SJSA1 (cell line): ENCODE measurements at regions not wholly inside any gene's neighbourhood (a gene's known extent, or its start where the extent isn't known, plus 50 kb on each side); places are given as distances from the start of the nearest gene placed in this dataset.

ENCODE experiments used
- DNase-seq, 2 experiments: peaks; one replicate each; pipeline ENCODE4 v3.0.0-alpha.2; 2015 to 2020; ENCODE audit warnings: low spot score in 2 of 2, low read depth in 1 of 2
- H3K27ac ChIP-seq: fragments of 250-450 bp; sonication (Bioruptor Pico); 2 replicates; pipeline ENCODE4 v1.5.1; 2020; ENCODE audit warnings: mild to moderate bottlenecking, moderate library complexity
- H3K27me3 ChIP-seq: fragments of 250-450 bp; sonication (Bioruptor Pico); replicated peaks from 2 replicates; pipeline ENCODE4 v1.5.1; 2020; ENCODE audit warnings: mild to moderate bottlenecking, moderate library complexity
- H3K36me3 ChIP-seq: fragments of 250-450 bp; sonication (Bioruptor Pico); 2 replicates; pipeline ENCODE4 v1.5.1; 2020; ENCODE audit warnings: mild to moderate bottlenecking
- H3K4me1 ChIP-seq: fragments of 250-450 bp; sonication (Bioruptor Pico); replicated peaks from 2 replicates; pipeline ENCODE4 v1.6.1; 2021; ENCODE audit warnings: mild to moderate bottlenecking
- H3K4me3 ChIP-seq: fragments of 250-450 bp; sonication (Bioruptor Pico); 2 replicates; pipeline ENCODE4 v1.5.1; 2020; ENCODE audit warnings: mild to moderate bottlenecking
- H3K9me3 ChIP-seq: fragments of 250-450 bp; sonication (Bioruptor Pico); replicated peaks from 2 replicates; pipeline ENCODE4 v1.5.1; 2020; ENCODE audit warnings: mild to moderate bottlenecking

GRCh38 chr3:146953511-146953981 lies 348.4 kb upstream of the PLSCR5 start:
- Histone ChIP-seq H3K4me3 (no peak overlapping the region), H3K9me3 (no peaks in the 10 kb centered on the region), H3K4me1 (no peaks in the 10 kb centered on the region), H3K36me3 (no peaks in the 10 kb centered on the region), H3K27ac (no peak overlapping the region), H3K27me3 (no peaks in the 10 kb centered on the region)
- DNase-seq = no peak

- H3K4me3 ChIP-seq = no peak overlapping the region
- H3K27ac ChIP-seq = no peak overlapping the region
- H3K4me1 ChIP-seq = no peaks in the 10 kb centered on the region
- H3K27me3 ChIP-seq = no peaks in the 10 kb centered on the region
- DNase-seq = no peak
- no peaks in the 10 kb centered on the region for H3K9me3 ChIP-seq
- H3K36me3 ChIP-seq = no peaks in the 10 kb centered on the region
Observed at GRCh38 chr3:146948985-146949384, 343.8 kb upstream of the PLSCR5 start.

GRCh38 chr3:146948186-146948585 lies 343.0 kb upstream of the PLSCR5 start:
- H3K9me3 ChIP-seq = no peaks in the 10 kb centered on the region

GRCh38 chr3:146929696-146930095 lies 324.6 kb upstream of the PLSCR5 start:
- no peaks in the 10 kb centered on the region for H3K4me1 ChIP-seq
- H3K27ac ChIP-seq = no peak overlapping the region
- H3K36me3 ChIP-seq = no peaks in the 10 kb centered on the region
- no peak overlapping the region for H3K4me3 ChIP-seq
- H3K27me3 ChIP-seq = no peaks in the 10 kb centered on the region
- no peak for DNase-seq
- H3K9me3 ChIP-seq = no peaks in the 10 kb centered on the region

More at GRCh38 chr3:146948186-146948585, 343.0 kb upstream of the PLSCR5 start:
- Histone ChIP-seq H3K27ac (no peak overlapping the region), H3K4me3 (no peak overlapping the region), H3K36me3 (no peaks in the 10 kb centered on the region), H3K4me1 (no peaks in the 10 kb centered on the region), H3K27me3 (no peaks in the 10 kb centered on the region)
- no peak for DNase-seq

- no peak for DNase-seq
- H3K4me1 ChIP-seq = no peaks in the 10 kb centered on the region
- no peaks in the 10 kb centered on the region for H3K36me3 ChIP-seq
- H3K27me3 ChIP-seq = no peaks in the 10 kb centered on the region
- H3K9me3 ChIP-seq = no peaks in the 10 kb centered on the region
- no peak overlapping the region for H3K4me3 ChIP-seq
- H3K27ac ChIP-seq = no peak overlapping the region
Observed at GRCh38 chr3:146928421-146929059, 323.4 kb upstream of the PLSCR5 start.

- Histone ChIP-seq H3K27me3 (no peaks in the 10 kb centered on the region), H3K36me3 (no peaks in the 10 kb centered on the region), H3K4me1 (no peaks in the 10 kb centered on the region), H3K27ac (no peak overlapping the region), H3K4me3 (no peak overlapping the region), H3K9me3 (no peaks in the 10 kb centered on the region)
- no peak for DNase-seq
Observed at GRCh38 chr3:146921693-146922092, 316.5 kb upstream of the PLSCR5 start.

GRCh38 chr3:146914409-146914808 lies 309.3 kb upstream of the PLSCR5 start:
- DNase-seq = no peak
- H3K27ac ChIP-seq = no peak overlapping the region
- no peaks in the 10 kb centered on the region for H3K9me3 ChIP-seq
- no peak overlapping the region for H3K4me3 ChIP-seq
- H3K4me1 ChIP-seq = no peaks in the 10 kb centered on the region; the same call in 1 of the 2 replicates
- H3K27me3 ChIP-seq = no peaks in the 10 kb centered on the region
- no peaks in the 10 kb centered on the region for H3K36me3 ChIP-seq

- H3K27me3 ChIP-seq = no peaks in the 10 kb centered on the region
- no peak overlapping the region for H3K4me3 ChIP-seq
- no peaks in the 10 kb centered on the region for H3K9me3 ChIP-seq
- DNase-seq = no peak
- H3K27ac ChIP-seq = no peak overlapping the region
- H3K4me1 ChIP-seq = no peaks in the 10 kb centered on the region; the same call in 1 of the 2 replicates
- H3K36me3 ChIP-seq = no peaks in the 10 kb centered on the region
Observed at GRCh38 chr3:146912241-146913015, 307.3 kb upstream of the PLSCR5 start.

GRCh38 chr3:146903927-146904326 lies 298.8 kb upstream of the PLSCR5 start:
- H3K4me1 ChIP-seq = no peaks in the 10 kb centered on the region
- H3K4me3 ChIP-seq = no peak overlapping the region
- H3K9me3 ChIP-seq = no peaks in the 10 kb centered on the region
- no peaks in the 10 kb centered on the region for H3K36me3 ChIP-seq
- no peak overlapping the region for H3K27ac ChIP-seq
- H3K27me3 ChIP-seq = no peaks in the 10 kb centered on the region
- DNase-seq = no peak

- no peak for DNase-seq
- Histone ChIP-seq H3K9me3 (no peaks in the 10 kb centered on the region), H3K27ac (no peak overlapping the region), H3K27me3 (no peaks in the 10 kb centered on the region), H3K4me3 (no peak overlapping the region), H3K36me3 (no peaks in the 10 kb centered on the region), H3K4me1 (no peaks in the 10 kb centered on the region)
Observed at GRCh38 chr3:146899171-146899570, 294.0 kb upstream of the PLSCR5 start.

- H3K36me3 ChIP-seq = no peaks in the 10 kb centered on the region
- H3K4me1 ChIP-seq = no peaks in the 10 kb centered on the region
- no peak overlapping the region for H3K27ac ChIP-seq
- no peak overlapping the region for H3K4me3 ChIP-seq
- no peak for DNase-seq
- no peaks in the 10 kb centered on the region for H3K9me3 ChIP-seq
- no peaks in the 10 kb centered on the region for H3K27me3 ChIP-seq
Observed at GRCh38 chr3:146896711-146897110, 291.6 kb upstream of the PLSCR5 start.

- Histone ChIP-seq H3K27me3 (no peaks in the 10 kb centered on the region), H3K4me3 (no peak overlapping the region), H3K27ac (no peak overlapping the region), H3K4me1 (no peaks in the 10 kb centered on the region), H3K9me3 (no peaks in the 10 kb centered on the region), H3K36me3 (no peaks in the 10 kb centered on the region)
- DNase-seq = no peak
Observed at GRCh38 chr3:146895026-146895749, 290.0 kb upstream of the PLSCR5 start.

- no peak for DNase-seq
- H3K27me3 ChIP-seq = no peaks in the 10 kb centered on the region
- no peaks in the 10 kb centered on the region for H3K9me3 ChIP-seq
- H3K36me3 ChIP-seq = no peaks in the 10 kb centered on the region
- no peak overlapping the region for H3K4me3 ChIP-seq
- H3K27ac ChIP-seq = no peak overlapping the region
- H3K4me1 ChIP-seq = no peaks in the 10 kb centered on the region
Observed at GRCh38 chr3:146894406-146894805, 289.3 kb upstream of the PLSCR5 start.

GRCh38 chr3:146892041-146892440 lies 286.9 kb upstream of the PLSCR5 start:
- Histone ChIP-seq H3K4me3 (no peak overlapping the region), H3K4me1 (no peaks in the 10 kb centered on the region), H3K27ac (no peak overlapping the region), H3K27me3 (no peaks in the 10 kb centered on the region), H3K9me3 (no peaks in the 10 kb centered on the region), H3K36me3 (no peaks in the 10 kb centered on the region)
- DNase-seq = no peak
